CD4-positive, alpha-beta T cell treated with Interleukin-17A for 4 hours (primary cell): ENCODE measurements at regions not wholly inside any gene's neighbourhood (a gene's known extent, or its start where the extent isn't known, plus 50 kb on each side); places are given as distances from the start of the nearest gene placed in this dataset.

Source experiments
- DNase-seq: peaks from one replicate; pipeline ENCODE4 v3.0.0-alpha.2; 2020; ENCODE audit warnings: mixed read lengths

DNA sequence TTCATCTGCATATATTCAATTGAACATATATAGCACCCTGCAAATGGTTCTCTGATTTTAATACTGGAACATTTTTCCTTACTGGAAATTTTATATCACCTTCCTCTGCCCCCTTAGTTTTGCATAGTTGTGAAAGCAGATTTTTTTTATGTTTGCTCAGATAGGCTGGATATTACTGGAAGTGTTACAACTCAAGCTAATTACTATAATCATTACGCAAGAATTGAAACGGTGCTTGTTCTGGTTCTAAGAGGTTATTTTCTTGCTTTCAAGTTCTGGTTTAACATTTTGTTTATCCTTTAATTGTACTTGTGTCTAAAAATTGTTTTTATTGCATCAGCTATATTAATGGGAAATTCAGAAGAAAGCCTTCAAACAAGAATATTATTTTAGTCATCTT is 95.6 kb upstream of the MYO16 start:
- no peak for DNase-seq

DNA sequence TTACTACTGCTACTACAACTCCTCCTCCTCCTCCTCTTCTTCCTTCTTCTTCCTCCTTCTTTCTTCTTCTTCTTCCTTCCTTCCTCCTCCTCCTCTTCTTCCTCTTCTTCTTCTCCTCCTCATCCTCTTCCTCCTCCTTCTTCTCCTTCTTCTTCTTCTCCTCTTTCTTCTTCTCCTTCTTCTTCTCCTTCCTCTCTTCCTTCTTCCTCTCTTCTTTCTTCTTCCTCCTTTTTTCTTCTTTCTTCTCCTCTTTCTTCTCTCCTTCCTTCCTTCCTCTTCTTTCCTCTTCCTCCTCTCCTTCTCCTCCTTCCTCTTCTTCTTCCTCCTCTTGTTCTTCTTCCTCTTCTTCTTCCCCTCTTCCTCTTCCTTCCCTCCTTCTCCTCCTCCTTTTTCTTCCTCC is 94.7 kb upstream of the MYO16 start:
- no peak for DNase-seq

- DNase-seq = no peak
Observed at GRCh38 chr13:108549934-108550333, 79.5 kb upstream of the MYO16 start.

GRCh38 chr13:108551674-108552073 is 77.7 kb upstream of the MYO16 start:
- DNase-seq = no peak

DNA sequence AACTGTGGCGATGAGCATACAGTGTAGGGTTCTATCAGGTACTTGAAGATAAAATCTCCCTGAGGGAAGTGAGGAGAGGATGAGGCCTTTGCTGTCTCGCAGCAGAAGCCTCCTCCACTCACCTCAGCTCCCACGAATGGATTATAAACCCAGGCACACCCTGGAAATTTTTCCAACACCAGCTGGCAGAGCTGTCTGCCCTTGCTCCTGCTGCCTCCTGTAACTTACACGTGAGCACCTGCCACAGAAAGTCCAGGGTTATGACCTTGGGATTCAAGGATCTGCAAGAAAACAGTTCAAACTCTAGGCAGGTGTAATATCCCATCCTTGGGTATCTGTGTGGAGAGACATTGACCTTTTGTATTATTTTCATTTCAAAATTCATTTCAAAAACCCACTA is 70.9 kb upstream of the MYO16 start:
- no peak for DNase-seq

- no peak for DNase-seq
Observed at GRCh38 chr13:108560093-108560492, 69.3 kb upstream of the MYO16 start.

DNA sequence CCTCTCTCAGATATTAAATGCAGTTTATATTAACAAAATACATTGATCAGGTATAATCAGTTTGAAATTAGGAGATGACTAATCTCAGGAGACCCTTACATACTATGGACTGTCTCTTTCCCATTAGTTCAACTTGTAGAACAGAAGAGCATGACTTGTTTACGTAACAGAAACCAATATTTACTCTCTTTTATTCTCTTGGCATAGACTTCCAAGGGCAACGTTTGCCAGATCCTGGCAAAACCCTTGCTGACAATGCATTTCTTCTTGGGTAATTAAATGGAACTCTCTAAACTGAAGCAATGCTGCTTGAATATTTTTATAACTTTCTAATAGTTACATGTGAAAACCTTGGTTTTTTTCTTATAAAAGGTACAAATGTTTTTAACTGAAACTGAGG is 68.3 kb upstream of the MYO16 start:
- no peak for DNase-seq

DNA sequence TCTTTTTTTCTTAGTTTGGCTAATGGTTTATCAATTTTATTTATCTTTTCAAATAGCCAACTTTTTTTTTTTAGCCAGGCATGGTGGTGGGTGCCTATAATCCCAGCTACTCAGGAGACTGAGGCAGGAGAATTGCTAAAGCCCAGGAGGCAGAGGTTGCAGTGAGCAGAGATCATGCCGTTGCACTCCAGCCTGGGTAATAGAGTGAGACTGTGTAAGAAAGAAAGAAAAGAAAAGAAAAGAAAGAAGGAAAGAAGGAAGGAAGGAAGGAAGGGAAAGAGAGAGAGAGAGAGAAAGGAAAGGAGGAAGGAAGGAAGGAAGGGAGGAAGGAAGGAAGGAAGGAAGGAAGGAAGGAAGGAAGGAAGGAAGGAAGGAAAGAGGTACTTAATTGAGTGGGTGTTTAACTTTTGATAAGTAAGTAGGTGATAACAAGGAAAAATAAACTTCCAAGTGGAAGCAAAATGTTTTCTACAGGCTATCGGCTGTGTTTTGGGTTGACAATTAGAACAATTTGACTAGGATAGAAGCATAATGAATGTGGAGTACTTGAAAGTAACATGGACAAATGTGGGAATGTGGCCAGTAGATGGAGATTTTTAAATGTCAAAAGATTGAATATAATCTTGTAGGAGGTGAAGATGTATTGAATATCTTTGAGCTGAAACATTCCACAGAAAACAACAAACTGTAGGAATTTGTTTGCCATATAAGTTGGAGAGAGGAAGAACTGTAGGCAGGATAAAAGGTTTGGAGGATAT is 62.8 kb upstream of the MYO16 start:
- no peak for DNase-seq

GRCh38 chr13:108572782-108573211 is 56.6 kb upstream of the MYO16 start:
- no peak for DNase-seq

DNA sequence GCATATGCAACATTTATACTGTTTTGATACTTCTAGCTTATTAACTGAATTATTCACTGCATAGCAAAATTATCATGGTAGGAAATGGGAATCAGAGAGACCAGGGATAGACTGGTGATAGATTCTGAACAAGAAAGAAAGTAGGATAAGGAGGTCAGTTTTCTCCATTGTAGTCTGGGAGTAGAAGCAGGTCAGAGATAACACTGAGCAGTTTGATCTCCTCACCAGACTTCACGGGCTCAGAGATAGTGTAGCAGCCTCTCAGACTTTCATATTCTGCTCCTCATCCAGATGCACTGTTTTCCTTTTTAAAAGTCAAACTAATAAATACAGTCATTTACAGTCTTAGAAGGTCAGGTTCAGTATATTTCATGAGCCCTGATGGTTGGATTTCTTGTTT is 56.0 kb upstream of the MYO16 start:
- no peak for DNase-seq

DNA sequence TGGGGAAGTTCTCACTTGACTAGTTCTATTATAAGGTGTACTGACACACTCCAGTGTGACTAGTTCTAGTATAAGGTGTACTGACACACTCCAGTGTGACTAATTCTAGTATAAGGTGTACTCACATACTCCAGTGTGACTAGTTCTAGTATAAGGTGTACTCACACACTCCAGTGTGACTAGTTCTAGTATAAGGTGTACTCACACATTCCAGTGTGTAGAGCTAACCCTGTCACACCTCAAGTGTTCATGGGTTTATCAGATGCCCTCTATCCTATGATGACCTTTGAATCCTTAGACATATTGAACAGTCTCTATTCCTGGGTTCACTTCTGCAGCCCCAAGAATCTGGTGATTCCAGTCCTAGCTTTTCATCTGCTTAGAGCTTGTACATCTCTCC is 54.6 kb upstream of the MYO16 start:
- no peak for DNase-seq

- DNase-seq = no peak
Observed at GRCh38 chr13:108575430-108575829, 54.0 kb upstream of the MYO16 start.
